Gastrocnemius medialis (tissue), 4 donors: ENCODE measurements at regions not wholly inside any gene's neighbourhood (a gene's known extent, or its start where the extent isn't known, plus 50 kb on each side); places are given as distances from the start of the nearest gene placed in this dataset.

ENCODE experiments used
- CTCF ChIP-seq, 5 experiments: fragments of 450-650 bp in 3 of 5; fragments of 200-600 bp in 2 of 5; sonication (generic) in 2 of 5; IDR thresholded peaks in 4 of 5; conservative IDR thresholded peaks in 1 of 5; 1 replicate in 4 of 5; 2 replicates in 1 of 5; pipeline ENCODE4 v1.5.1; 2016 to 2019; ENCODE audit warnings: antibody characterized with exemption in 5 of 5, mild to moderate bottlenecking in 3 of 5, moderate library complexity in 3 of 5
- POLR2A ChIP-seq, 2 donors: fragments of 450-650 bp; IDR thresholded peaks; one replicate each; pipeline ENCODE4 v1.6.1; 2017; ENCODE audit warnings: antibody characterized with exemption in 2 of 2, mild to moderate bottlenecking in 2 of 2, moderate library complexity in 2 of 2

GRCh38 chr13:47206111-47206510 is 309.3 kb upstream of the HTR2A start:
- TF ChIP-seq POLR2A (IDR thresholded peaks at IDR 0.05) = no peak
- no peak for TF ChIP-seq CTCF (IDR thresholded peaks at IDR 0.05 in 4 of 5, conservative IDR thresholded peaks at IDR 0.05 in 1 of 5)
